NCI-H2227 (cell line): ENCODE measurements at regions not wholly inside any gene's neighbourhood (a gene's known extent, or its start where the extent isn't known, plus 50 kb on each side); places are given as distances from the start of the nearest gene placed in this dataset.
"Not testable (repeated sequence)": the region's sequence is repeated elsewhere in the genome, so short reads cannot be mapped to it uniquely, and the experiment has no call there.

Experiments
- DNase-seq: peaks from one replicate; lab custom pipeline; 2025; ENCODE audit not compliant: unreplicated experiment; lab: John Stamatoyannopoulos, UW

DNA sequence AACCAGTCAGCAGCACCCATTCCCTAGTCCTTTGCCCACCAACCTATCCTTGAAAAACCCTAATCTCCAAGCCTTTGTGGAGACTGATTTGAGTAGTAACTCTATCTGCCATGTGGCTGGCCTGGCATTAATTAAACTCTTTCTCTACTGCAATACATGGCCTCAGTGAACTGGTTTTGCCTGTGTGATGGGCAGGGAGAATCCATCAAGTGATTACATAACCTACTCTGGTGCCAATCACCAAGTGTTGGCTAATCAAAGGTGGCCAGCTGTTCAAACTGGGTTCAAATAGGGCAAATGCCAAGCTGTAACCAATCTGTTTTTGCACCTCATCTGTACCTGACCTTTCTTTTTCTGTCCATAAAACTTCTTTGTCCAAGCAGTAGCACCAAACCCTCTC, 139.8 kb upstream of the XPO1 start:
- no peak for DNase-seq

DNA sequence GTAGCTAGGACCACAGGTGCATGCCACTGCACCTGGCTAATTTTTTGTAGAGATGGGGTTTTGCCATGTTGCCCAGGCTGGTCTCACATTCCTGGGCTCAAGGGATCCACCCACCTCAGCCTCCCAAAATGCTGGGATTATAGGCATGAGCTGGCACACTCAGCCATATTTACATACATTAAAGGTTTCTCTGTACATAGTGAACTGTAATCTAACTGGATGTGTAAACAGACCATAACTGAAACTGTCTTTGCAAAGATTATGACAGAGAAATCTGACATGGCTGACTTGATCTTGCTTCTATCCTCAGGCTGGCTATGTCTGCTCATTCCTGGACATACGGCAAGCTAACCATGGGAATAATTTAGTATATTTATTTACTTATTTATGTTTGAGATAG, 139.2 kb upstream of the XPO1 start:
- DNase-seq: no peak

- no peak for DNase-seq
Observed at GRCh38 chr2:61675204-61675603, 137.0 kb upstream of the XPO1 start.

- no peak for DNase-seq
Observed at GRCh38 chr2:61671561-61672315, 133.6 kb upstream of the XPO1 start.

GRCh38 chr2:61670591-61671501, 132.7 kb upstream of the XPO1 start:
- peak; percentile 57 for DNase-seq

- DNase-seq: no peak
Observed at GRCh38 chr2:61664190-61664589, 126.0 kb upstream of the XPO1 start.

- DNase-seq: no peak
Observed at GRCh38 chr2:61662990-61663389, 124.8 kb upstream of the XPO1 start.

DNA sequence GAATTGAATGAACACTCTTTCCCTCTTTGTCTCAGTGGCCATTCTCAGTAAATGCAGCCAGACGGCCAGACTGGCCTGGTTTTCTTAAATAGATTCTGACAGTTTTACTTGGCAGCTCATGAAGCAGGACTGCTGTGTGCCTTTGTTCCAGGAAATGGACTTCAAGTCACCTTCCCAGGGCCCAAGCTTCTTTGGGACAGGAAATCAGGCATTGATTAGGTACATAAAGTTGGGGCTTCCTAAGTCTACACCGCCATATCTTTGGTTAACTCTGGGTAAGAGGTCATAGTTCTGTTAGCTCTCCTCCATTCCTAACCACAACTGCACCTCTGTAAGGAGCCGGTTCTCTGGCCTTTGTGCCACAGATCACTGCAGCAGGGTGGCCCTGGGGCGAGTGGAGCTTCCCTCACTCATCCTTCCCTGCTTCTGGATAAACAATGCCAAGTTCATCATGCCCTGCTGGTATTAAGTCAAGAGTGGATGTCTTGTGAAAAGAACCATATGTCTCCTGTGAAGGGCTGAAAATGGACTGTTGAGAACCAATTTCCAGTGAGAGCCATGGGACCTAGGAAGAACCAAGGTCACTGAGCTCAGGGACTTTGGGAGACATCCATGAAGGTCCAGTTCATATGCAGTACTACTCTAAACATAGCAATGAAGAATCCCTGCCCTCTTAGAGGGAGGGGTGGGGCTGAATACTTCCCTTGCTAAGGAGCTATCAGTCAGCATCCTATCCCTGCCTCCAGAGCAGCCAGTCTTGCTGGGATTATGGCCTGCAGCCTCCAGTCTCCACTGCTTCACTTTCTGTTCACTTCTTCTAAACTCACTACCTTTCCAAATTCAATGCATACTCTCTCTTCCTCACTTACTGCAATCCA, 122.6 kb upstream of the XPO1 start:
- DNase-seq: no peak

- DNase-seq: peak; percentile 65
Observed at GRCh38 chr2:61658841-61659780, 121.0 kb upstream of the XPO1 start.

- DNase-seq: not testable (repeated sequence)
Observed at GRCh38 chr2:61649946-61650345, 111.8 kb upstream of the XPO1 start.

GRCh38 chr2:61649021-61649420, 110.9 kb upstream of the XPO1 start:
- no peak for DNase-seq

DNA sequence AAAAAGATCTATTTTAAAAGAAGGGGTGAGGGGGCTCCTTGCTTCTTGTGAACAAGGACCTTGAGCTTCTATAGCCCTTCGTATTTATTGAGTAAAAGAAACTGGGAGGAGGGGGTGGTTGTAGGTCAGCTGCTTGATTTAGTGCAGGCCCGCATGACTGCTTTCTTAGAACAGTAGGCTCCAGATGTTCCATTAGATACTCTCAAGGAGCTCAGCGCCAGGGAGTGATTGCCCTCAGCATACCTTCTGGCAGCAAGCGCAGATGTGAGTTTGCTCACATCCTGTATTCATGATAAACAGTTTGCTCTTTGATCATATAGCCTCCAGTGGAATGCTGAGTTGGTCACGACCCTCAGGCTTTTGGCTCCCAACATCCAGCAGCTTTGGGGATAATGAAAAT, 108.9 kb upstream of the XPO1 start:
- DNase-seq: no peak

- no peak for DNase-seq
Observed at GRCh38 chr2:61645911-61646310, 107.8 kb upstream of the XPO1 start.

DNA sequence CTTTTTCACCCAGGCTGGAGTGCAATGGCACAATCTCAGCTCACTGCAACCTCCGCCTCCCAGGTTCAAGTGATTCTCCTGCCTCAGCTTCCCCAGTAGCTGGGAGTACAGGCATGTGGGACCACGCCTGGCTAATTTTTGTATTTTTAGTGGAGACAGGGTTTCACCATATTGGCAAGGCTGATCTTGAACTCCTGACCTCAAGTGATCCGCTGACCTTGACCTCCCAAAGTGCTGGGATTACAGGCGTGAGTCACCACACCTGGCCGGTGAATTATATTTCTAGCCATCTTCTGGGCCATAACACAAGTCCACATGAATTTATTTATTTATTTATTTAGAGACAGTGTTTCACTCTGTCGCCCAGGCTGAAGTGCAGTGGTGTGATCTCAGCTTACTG, 105.0 kb upstream of the XPO1 start:
- DNase-seq: not testable (repeated sequence)

DNA sequence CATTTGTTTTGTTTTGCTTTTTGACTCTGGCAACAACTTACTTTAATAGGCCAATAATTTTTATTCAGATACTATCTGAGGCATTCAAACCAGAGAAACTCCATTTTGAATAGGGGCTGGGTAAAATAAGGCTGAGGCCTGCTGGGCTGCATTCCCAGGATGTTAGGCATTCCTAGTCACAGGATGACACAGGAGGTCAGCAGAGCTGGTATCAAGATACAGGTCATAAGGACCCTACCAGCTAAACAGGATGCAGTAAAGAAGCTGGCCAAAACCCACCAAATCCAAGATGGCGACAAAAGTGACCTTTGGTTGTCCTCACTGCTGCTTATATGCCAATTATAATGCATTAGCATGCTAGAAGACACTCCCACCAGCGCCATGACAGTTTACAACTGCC, 102.2 kb upstream of the XPO1 start:
- no peak for DNase-seq

- no peak for DNase-seq
Observed at GRCh38 chr2:61639721-61640120, 101.6 kb upstream of the XPO1 start.

- DNase-seq: no peak
Observed at GRCh38 chr2:61636686-61637085, 98.5 kb upstream of the XPO1 start.

- DNase-seq: no peak
Observed at GRCh38 chr2:61634512-61634911, 96.4 kb upstream of the XPO1 start.

GRCh38 chr2:61633250-61633649, 95.1 kb upstream of the XPO1 start:
- no peak for DNase-seq
